ENCODE measurements at regions not wholly inside any gene's neighbourhood (a gene's known extent, or its start where the extent isn't known, plus 50 kb on each side); places are given as distances from the start of the nearest gene placed in this dataset.

- H3K27ac ChIP-seq (ENCODE audit: low read depth), result no peak overlapping the region
- H3K4me3 ChIP-seq (ENCODE audit: low read depth, low read length), result no peak overlapping the region
- H3K4me1 ChIP-seq (ENCODE audit: insufficient read depth), result no peaks in the 10 kb centered on the region
- 96% methylated on average over 2 of the region's 2 CpGs for WGBS
- DNase-seq (ENCODE audit: extremely low spot score), result no peak
- H3K36me3 ChIP-seq (ENCODE audit: insufficient read depth), result no peaks in the 10 kb centered on the region
These were observed 96.3 kb downstream of the TRIM29 start for GRCh38 chr11:120041625-120042024.

- H3K4me1 ChIP-seq (ENCODE audit: insufficient read depth), result no peaks in the 10 kb centered on the region
- H3K27ac ChIP-seq (ENCODE audit: low read depth), result no peak overlapping the region
- no peak overlapping the region for H3K4me3 ChIP-seq (ENCODE audit: low read depth, low read length)
- 76% methylated on average over 6 of the region's 6 CpGs for WGBS
- H3K36me3 ChIP-seq (ENCODE audit: insufficient read depth), result no peaks in the 10 kb centered on the region
- DNase-seq (ENCODE audit: extremely low spot score), result no peak
These were observed 97.6 kb downstream of the TRIM29 start for GRCh38 chr11:120040151-120040840.

GRCh38 chr11:120039039-120039438 is 98.9 kb downstream of the TRIM29 start:
- WGBS, result 85% methylated on average over 1 of the region's 1 CpG

DNA sequence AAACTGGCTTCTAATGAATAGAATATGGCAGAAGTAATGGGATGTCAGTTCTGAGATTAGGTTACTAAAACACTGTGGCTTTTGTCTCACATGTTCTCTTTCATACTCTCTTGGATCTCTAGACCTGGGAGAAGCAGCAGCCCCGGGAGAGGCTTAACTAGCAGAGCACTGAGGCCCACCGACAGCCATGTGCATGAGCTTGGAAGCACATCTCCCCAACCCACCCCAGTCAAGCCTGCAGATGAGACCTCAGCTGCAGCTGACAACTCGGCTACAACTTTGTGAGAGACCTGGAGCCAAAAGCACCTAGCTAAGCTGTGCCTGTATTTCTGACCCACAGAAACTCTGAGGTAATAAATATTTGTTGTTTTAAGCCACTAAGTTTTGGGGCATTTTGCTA is 100.8 kb downstream of the TRIM29 start:
- WGBS, result 91% methylated on average over 3 of the region's 3 CpGs
- DNase-seq (ENCODE audit: extremely low spot score), result no peak
- no peaks in the 10 kb centered on the region for H3K36me3 ChIP-seq (ENCODE audit: insufficient read depth)
- H3K27ac ChIP-seq (ENCODE audit: low read depth), result no peak overlapping the region
- H3K4me1 ChIP-seq (ENCODE audit: insufficient read depth), result no peaks in the 10 kb centered on the region
- H3K4me3 ChIP-seq (ENCODE audit: low read depth, low read length), result no peak overlapping the region

More at GRCh38 chr11:120039039-120039438, 98.9 kb downstream of the TRIM29 start:
- Histone ChIP-seq H3K27ac (ENCODE audit: low read depth) (no peak overlapping the region), H3K4me1 (ENCODE audit: insufficient read depth) (no peaks in the 10 kb centered on the region), H3K36me3 (ENCODE audit: insufficient read depth) (no peaks in the 10 kb centered on the region), H3K4me3 (ENCODE audit: low read depth, low read length) (no peak overlapping the region)
- no peak for DNase-seq (ENCODE audit: extremely low spot score)

GRCh38 chr11:120035756-120036155 is 102.2 kb downstream of the TRIM29 start:
- 98% methylated on average over 5 of the region's 5 CpGs for WGBS

GRCh38 chr11:120034881-120035630 is 102.9 kb downstream of the TRIM29 start:
- Histone ChIP-seq H3K4me3 (ENCODE audit: low read depth, low read length) (no peak overlapping the region), H3K27ac (ENCODE audit: low read depth) (no peak overlapping the region), H3K36me3 (ENCODE audit: insufficient read depth) (no peaks in the 10 kb centered on the region), H3K4me1 (ENCODE audit: insufficient read depth) (no peaks in the 10 kb centered on the region)
- WGBS, result 58% methylated on average over 9 of the region's 9 CpGs
- no peak for DNase-seq (ENCODE audit: extremely low spot score)

More at GRCh38 chr11:120035756-120036155, 102.2 kb downstream of the TRIM29 start:
- Histone ChIP-seq H3K4me3 (ENCODE audit: low read depth, low read length) (no peak overlapping the region), H3K27ac (ENCODE audit: low read depth) (no peak overlapping the region), H3K4me1 (ENCODE audit: insufficient read depth) (no peaks in the 10 kb centered on the region), H3K36me3 (ENCODE audit: insufficient read depth) (no peaks in the 10 kb centered on the region)
- no peak for DNase-seq (ENCODE audit: extremely low spot score)

DNA sequence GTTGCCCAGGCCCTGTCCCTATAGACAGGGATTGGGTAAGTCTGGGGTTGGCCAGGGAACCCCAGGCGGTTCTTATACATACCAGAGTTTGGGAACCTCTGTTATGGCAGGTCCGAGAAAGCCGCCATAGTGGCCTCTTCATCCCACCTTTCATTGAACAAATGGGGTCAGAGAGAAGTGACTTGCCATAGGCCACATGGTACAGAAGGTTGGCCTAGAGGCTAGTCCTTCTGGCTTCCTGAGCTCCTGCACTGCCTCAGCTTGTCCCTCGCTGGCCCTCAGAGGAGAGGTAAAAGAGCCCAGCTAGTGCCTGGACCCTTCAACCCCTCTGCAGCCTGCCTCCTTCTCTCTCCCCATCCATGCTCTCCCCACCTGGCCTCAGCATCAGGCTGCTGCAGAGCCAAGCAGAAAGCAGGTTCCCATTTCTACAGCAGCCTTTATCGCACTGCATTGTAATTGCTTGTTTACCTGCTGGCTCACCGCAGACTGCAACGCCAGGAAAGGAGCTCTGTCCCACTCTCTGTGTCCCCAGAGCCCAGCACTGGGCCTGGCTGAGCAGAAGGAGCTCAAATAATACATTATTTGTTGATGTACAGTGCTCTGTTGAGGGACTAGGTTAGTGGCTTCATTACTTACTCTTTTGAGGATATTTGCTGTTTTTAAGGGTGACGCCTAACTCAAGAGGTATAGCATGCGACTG is 103.6 kb downstream of the TRIM29 start:
- no peaks in the 10 kb centered on the region for H3K4me1 ChIP-seq (ENCODE audit: insufficient read depth)
- DNase-seq (ENCODE audit: extremely low spot score), result no peak
- H3K27ac ChIP-seq (ENCODE audit: low read depth), result no peak overlapping the region
- 91% methylated on average over 9 of the region's 9 CpGs for WGBS
- no peak overlapping the region for H3K4me3 ChIP-seq (ENCODE audit: low read depth, low read length)
- no peaks in the 10 kb centered on the region for H3K36me3 ChIP-seq (ENCODE audit: insufficient read depth)

- DNase-seq (ENCODE audit: extremely low spot score), result no peak
- Histone ChIP-seq H3K4me3 (ENCODE audit: low read depth, low read length) (no peak overlapping the region), H3K36me3 (ENCODE audit: insufficient read depth) (no peaks in the 10 kb centered on the region), H3K27ac (ENCODE audit: low read depth) (no peak overlapping the region), H3K4me1 (ENCODE audit: insufficient read depth) (no peaks in the 10 kb centered on the region)
- WGBS, result 48% methylated on average over 10 of the region's 10 CpGs
These were observed 105.0 kb downstream of the TRIM29 start for GRCh38 chr11:120032766-120033390.

GRCh38 chr11:120031612-120032600 is 106.0 kb downstream of the TRIM29 start:
- Histone ChIP-seq H3K4me1 (ENCODE audit: insufficient read depth) (no peaks in the 10 kb centered on the region), H3K36me3 (ENCODE audit: insufficient read depth) (no peaks in the 10 kb centered on the region), H3K27ac (ENCODE audit: low read depth) (no peak overlapping the region), H3K4me3 (ENCODE audit: low read depth, low read length) (no peak overlapping the region)
- no peak for DNase-seq (ENCODE audit: extremely low spot score)
- 45% methylated on average over 11 of the region's 11 CpGs for WGBS

DNA sequence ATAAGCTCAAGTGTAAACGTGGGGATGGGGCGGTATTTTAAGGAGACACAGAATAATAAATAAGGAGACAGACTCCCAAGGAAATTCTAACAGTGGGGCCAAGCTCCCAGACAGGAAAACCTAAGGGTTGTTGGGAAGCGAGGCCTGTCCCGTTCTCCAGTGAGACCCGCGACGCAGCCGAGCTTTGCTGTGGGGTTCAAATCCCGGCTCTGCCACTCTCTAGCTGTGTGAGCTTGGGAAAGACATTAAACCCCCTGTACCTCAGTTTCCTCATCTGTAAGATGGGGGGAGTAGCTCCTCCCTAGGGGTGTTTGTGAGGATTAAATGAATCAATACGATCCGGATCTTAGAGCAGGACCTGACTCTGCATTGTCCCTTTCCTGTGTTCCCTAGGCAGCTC is 106.8 kb downstream of the TRIM29 start:
- H3K4me1 ChIP-seq (ENCODE audit: insufficient read depth), result no peaks in the 10 kb centered on the region
- H3K4me3 ChIP-seq (ENCODE audit: low read depth, low read length), result no peak overlapping the region
- DNase-seq (ENCODE audit: extremely low spot score), result no peak
- WGBS, result 89% methylated on average over 11 of the region's 11 CpGs
- no peaks in the 10 kb centered on the region for H3K36me3 ChIP-seq (ENCODE audit: insufficient read depth)
- H3K27ac ChIP-seq (ENCODE audit: low read depth), result no peak overlapping the region

- no peaks in the 10 kb centered on the region for H3K4me1 ChIP-seq (ENCODE audit: insufficient read depth)
- 85% methylated on average over 4 of the region's 4 CpGs for WGBS
- no peaks in the 10 kb centered on the region for H3K36me3 ChIP-seq (ENCODE audit: insufficient read depth)
- H3K4me3 ChIP-seq (ENCODE audit: low read depth, low read length), result no peak overlapping the region
- DNase-seq (ENCODE audit: extremely low spot score), result no peak
- H3K27ac ChIP-seq (ENCODE audit: low read depth), result no peak overlapping the region
These were observed 107.5 kb downstream of the TRIM29 start for GRCh38 chr11:120030411-120030810.

DNA sequence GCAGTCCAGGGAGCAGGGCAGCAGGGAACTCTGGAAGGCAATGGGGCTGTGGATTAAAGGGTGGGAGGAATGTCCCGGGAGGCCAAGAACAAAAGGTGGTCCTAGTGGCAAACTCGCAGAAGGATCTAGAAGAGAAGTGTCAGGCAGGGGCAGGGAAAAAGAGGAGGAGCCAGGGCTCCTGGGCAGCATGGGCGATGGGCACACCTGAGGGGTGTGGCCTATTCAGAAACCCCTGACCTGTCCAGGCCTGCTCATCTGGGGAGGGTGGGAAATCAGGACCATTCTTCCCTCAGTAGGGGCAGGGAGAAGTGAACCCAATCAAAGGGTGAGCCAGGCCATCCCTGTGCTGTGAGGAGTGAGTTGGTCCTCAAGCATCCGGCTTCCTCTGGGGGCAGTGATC is 108.6 kb downstream of the TRIM29 start:
- H3K27ac ChIP-seq (ENCODE audit: low read depth), result no peak overlapping the region
- H3K4me1 ChIP-seq (ENCODE audit: insufficient read depth), result no peaks in the 10 kb centered on the region
- WGBS, result 93% methylated on average over 4 of the region's 4 CpGs
- H3K36me3 ChIP-seq (ENCODE audit: insufficient read depth), result no peaks in the 10 kb centered on the region
- no peak overlapping the region for H3K4me3 ChIP-seq (ENCODE audit: low read depth, low read length)
- DNase-seq (ENCODE audit: extremely low spot score), result no peak

- Histone ChIP-seq H3K27ac (ENCODE audit: low read depth) (no peak overlapping the region), H3K4me3 (ENCODE audit: low read depth, low read length) (no peak overlapping the region), H3K4me1 (ENCODE audit: insufficient read depth) (no peaks in the 10 kb centered on the region), H3K36me3 (ENCODE audit: insufficient read depth) (no peaks in the 10 kb centered on the region)
- 87% methylated on average over 8 of the region's 8 CpGs for WGBS
- no peak for DNase-seq (ENCODE audit: extremely low spot score)
These were observed 109.0 kb downstream of the TRIM29 start for GRCh38 chr11:120028897-120029258.
